ENCODE measurements at regions not wholly inside any gene's neighbourhood (a gene's known extent, or its start where the extent isn't known, plus 50 kb on each side); places are given as distances from the start of the nearest gene placed in this dataset.

GRCh38 chr5:117690612-117691011 is 1116.0 kb upstream of the SEMA6A start:
- no peak for DNase-seq

GRCh38 chr5:117686926-117687325 is 1112.3 kb upstream of the SEMA6A start:
- no peak for DNase-seq

GRCh38 chr5:117682416-117682815 is 1107.8 kb upstream of the SEMA6A start:
- no peak for DNase-seq

GRCh38 chr5:117681431-117682254 is 1107.0 kb upstream of the SEMA6A start:
- no peak for DNase-seq

GRCh38 chr5:117680426-117680825 is 1105.8 kb upstream of the SEMA6A start:
- DNase-seq, result no peak

GRCh38 chr5:117679046-117679445 is 1104.4 kb upstream of the SEMA6A start:
- no peak for DNase-seq

- no peak for DNase-seq
These were observed 1101.0 kb upstream of the SEMA6A start for GRCh38 chr5:117675646-117676045.

GRCh38 chr5:117671551-117671950 is 1096.9 kb upstream of the SEMA6A start:
- DNase-seq, result no peak

- no peak for DNase-seq
These were observed 1092.5 kb upstream of the SEMA6A start for GRCh38 chr5:117667105-117667504.

GRCh38 chr5:117665121-117665520 is 1090.5 kb upstream of the SEMA6A start:
- DNase-seq, result no peak

- DNase-seq, result no peak
These were observed 1087.7 kb upstream of the SEMA6A start for GRCh38 chr5:117662361-117662760.

- DNase-seq, result peak; percentile 19 to 69
These were observed 1082.9 kb upstream of the SEMA6A start for GRCh38 chr5:117657541-117657940.

GRCh38 chr5:117652958-117653280 is 1078.3 kb upstream of the SEMA6A start:
- DNase-seq, result no peak

- no peak for DNase-seq
These were observed 1077.7 kb upstream of the SEMA6A start for GRCh38 chr5:117652036-117652957.

- DNase-seq, result no peak
These were observed 1075.2 kb upstream of the SEMA6A start for GRCh38 chr5:117649821-117650220.

- DNase-seq, result no peak
These were observed 1070.8 kb upstream of the SEMA6A start for GRCh38 chr5:117645400-117645799.

- no peak for DNase-seq
These were observed 1064.0 kb upstream of the SEMA6A start for GRCh38 chr5:117638581-117638980.

- no peak for DNase-seq
These were observed 1058.5 kb upstream of the SEMA6A start for GRCh38 chr5:117633093-117633492.

GRCh38 chr5:117624201-117624600 is 1049.6 kb upstream of the SEMA6A start:
- no peak for DNase-seq

GRCh38 chr5:117623042-117623805 is 1048.6 kb upstream of the SEMA6A start:
- DNase-seq, result peak; percentile 39 to 76

GRCh38 chr5:117621921-117622320 is 1047.3 kb upstream of the SEMA6A start:
- DNase-seq, result no peak

- DNase-seq, result peak in 1 of 2 experiments; percentile 12
These were observed 1040.6 kb upstream of the SEMA6A start for GRCh38 chr5:117615226-117615625.

GRCh38 chr5:117614408-117614807 is 1039.8 kb upstream of the SEMA6A start:
- DNase-seq, result no peak
